SK-N-MC (cell line): ENCODE measurements at regions not wholly inside any gene's neighbourhood (a gene's known extent, or its start where the extent isn't known, plus 50 kb on each side); places are given as distances from the start of the nearest gene placed in this dataset.

Source experiments
- EZH2 ChIP-seq: fragments of 200-600 bp; sonication (generic); IDR thresholded peaks from one replicate; pipeline ENCODE4 v1.6.1; 2017; ENCODE audit warnings: antibody characterized with exemption
- FOXP2 ChIP-seq: optimal IDR thresholded peaks from 2 replicates; pipeline ENCODE3; 2011; ENCODE audit warnings: mild to moderate bottlenecking, moderate library complexity; ENCODE audit not compliant: insufficient read depth; ENCODE audit errors: extremely low read length, control extremely low read depth
- POLR2AphosphoS5 ChIP-seq: IDR thresholded peaks from 2 replicates; pipeline ENCODE4 v1.6.1; 2012; ENCODE audit warnings: mild to moderate bottlenecking, low read depth, low read length, borderline replicate concordance

- TF ChIP-seq POLR2AphosphoS5 = no peak
- TF ChIP-seq EZH2 = no peak
- TF ChIP-seq FOXP2 = no peak
Measured at GRCh38 chr4:137950286-137950685, 291.9 kb downstream of the SLC7A11 start.
